Testis (tissue), 2 donors: ENCODE measurements at regions not wholly inside any gene's neighbourhood (a gene's known extent, or its start where the extent isn't known, plus 50 kb on each side); places are given as distances from the start of the nearest gene placed in this dataset.

Source experiments
- POLR2A ChIP-seq: fragments of 450-650 bp; IDR thresholded peaks from one replicate; pipeline ENCODE4 v1.6.1; 2017; ENCODE audit warnings: antibody characterized with exemption, mild to moderate bottlenecking, moderate library complexity
- TF ChIP-seq, protein P1 (sequence below), 3 experiments: fragments of 450-650 bp in 2 of 3; fragments of 200-600 bp in 1 of 3; sonication (generic) in 1 of 3; IDR thresholded peaks; one replicate each; pipeline ENCODE4 v1.5.1; 2016 to 2019; ENCODE audit warnings: antibody characterized with exemption in 3 of 3, mild to moderate bottlenecking in 2 of 3, moderate library complexity in 1 of 3

DNA sequence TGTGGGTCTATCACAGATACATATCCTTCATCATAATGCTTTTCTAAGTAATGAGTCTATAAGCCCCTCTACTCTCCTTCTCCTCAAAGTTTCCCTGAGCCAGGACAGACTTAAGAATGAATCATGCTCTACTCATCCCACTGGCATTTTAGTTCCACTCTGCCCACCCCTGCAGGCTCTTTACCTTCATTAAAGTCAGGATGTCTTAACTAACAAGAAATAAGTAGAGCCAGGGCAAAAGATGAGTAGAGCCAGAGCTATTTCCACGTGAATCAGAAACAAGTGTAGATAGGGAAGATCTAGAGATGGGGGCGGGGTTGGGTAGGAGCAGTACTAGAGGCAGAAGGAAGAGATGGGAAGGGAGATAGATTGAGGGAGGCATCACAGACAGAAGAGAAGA, 790.5 kb downstream of the RNF144A start:
- TF ChIP-seq POLR2A = no peak
- TF ChIP-seq, protein P1, sequence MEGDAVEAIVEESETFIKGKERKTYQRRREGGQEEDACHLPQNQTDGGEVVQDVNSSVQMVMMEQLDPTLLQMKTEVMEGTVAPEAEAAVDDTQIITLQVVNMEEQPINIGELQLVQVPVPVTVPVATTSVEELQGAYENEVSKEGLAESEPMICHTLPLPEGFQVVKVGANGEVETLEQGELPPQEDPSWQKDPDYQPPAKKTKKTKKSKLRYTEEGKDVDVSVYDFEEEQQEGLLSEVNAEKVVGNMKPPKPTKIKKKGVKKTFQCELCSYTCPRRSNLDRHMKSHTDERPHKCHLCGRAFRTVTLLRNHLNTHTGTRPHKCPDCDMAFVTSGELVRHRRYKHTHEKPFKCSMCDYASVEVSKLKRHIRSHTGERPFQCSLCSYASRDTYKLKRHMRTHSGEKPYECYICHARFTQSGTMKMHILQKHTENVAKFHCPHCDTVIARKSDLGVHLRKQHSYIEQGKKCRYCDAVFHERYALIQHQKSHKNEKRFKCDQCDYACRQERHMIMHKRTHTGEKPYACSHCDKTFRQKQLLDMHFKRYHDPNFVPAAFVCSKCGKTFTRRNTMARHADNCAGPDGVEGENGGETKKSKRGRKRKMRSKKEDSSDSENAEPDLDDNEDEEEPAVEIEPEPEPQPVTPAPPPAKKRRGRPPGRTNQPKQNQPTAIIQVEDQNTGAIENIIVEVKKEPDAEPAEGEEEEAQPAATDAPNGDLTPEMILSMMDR (IDR thresholded peaks at IDR 0.05) = no peak
